Neuronal stem cell (in vitro differentiated cells): ENCODE measurements at regions not wholly inside any gene's neighbourhood (a gene's known extent, or its start where the extent isn't known, plus 50 kb on each side); places are given as distances from the start of the nearest gene placed in this dataset.

Experiments used
- DNase-seq: peaks from one replicate; pipeline ENCODE4 v3.0.0-alpha.2; 2013; ENCODE audit warnings: low spot score
- H2AFZ ChIP-seq: one replicate; pipeline ENCODE4 v1.6.1; 2013; ENCODE audit warnings: mild to moderate bottlenecking, low read length, inconsistent platforms
- H2AK5ac ChIP-seq: 2 replicates; pipeline ENCODE4 v1.6.1; 2013; ENCODE audit warnings: low read depth, mild to moderate bottlenecking, inconsistent platforms, low read length, moderate library complexity, mixed read lengths
- H2BK120ac ChIP-seq: 2 replicates; pipeline ENCODE4 v1.6.1; 2013; ENCODE audit warnings: low read depth, mild to moderate bottlenecking, inconsistent platforms, low read length, moderate library complexity, mixed read lengths
- H2BK12ac ChIP-seq: one replicate; pipeline ENCODE4 v1.6.1; 2013; ENCODE audit warnings: low read length, inconsistent platforms
- H2BK15ac ChIP-seq: 2 replicates; pipeline ENCODE4 v1.6.1; 2013; ENCODE audit warnings: mild to moderate bottlenecking, low read length, inconsistent platforms, mixed read lengths
- H2BK5ac ChIP-seq: one replicate; pipeline ENCODE4 v1.6.1; 2013; ENCODE audit warnings: inconsistent platforms, mild to moderate bottlenecking, low read length, moderate library complexity
- H3K14ac ChIP-seq: one replicate; pipeline ENCODE4 v1.6.1; 2013; ENCODE audit warnings: low read length, inconsistent platforms
- H3K18ac ChIP-seq: 2 replicates; pipeline ENCODE4 v1.6.1; 2013; ENCODE audit warnings: low read length, inconsistent platforms
- H3K23ac ChIP-seq: 2 replicates; pipeline ENCODE4 v1.6.1; 2013; ENCODE audit warnings: low read depth, mild to moderate bottlenecking, mixed read lengths, low read length, inconsistent platforms; ENCODE audit not compliant: poor library complexity
- H3K27ac ChIP-seq: replicated peaks from 3 replicates; pipeline ENCODE4 v1.5.1; 2013; ENCODE audit warnings: low read length, inconsistent platforms
- H3K27me3 ChIP-seq, 3 experiments: 2 replicates each; pipeline ENCODE4 v1.6.1; 2013; ENCODE audit warnings: low read length in 3 of 3, mild to moderate bottlenecking in 2 of 3, inconsistent platforms in 1 of 3, low read depth in 1 of 3, mixed read lengths in 1 of 3, moderate library complexity in 1 of 3; ENCODE audit not compliant: control insufficient read depth in 3 of 3, insufficient read depth in 3 of 3
- H3K36me3 ChIP-seq, 2 donors: replicated peaks in 1 of 2; 2 replicates each; pipeline ENCODE4 v1.6.1; 2013; ENCODE audit warnings: low read length in 2 of 2; ENCODE audit not compliant: control insufficient read depth in 2 of 2, insufficient read depth in 2 of 2
- H3K4ac ChIP-seq: 2 replicates; pipeline ENCODE4 v1.6.1; 2013; ENCODE audit warnings: inconsistent platforms, mild to moderate bottlenecking, low read length, moderate library complexity
- H3K4me1 ChIP-seq, 2 donors: 1 replicate in 1 of 2; 2 replicates in 1 of 2; pipeline ENCODE4 v1.6.1; 2013; ENCODE audit warnings: low read length in 2 of 2, low read depth in 1 of 2; ENCODE audit not compliant: control insufficient read depth in 2 of 2, insufficient read depth in 1 of 2
- H3K4me2 ChIP-seq: one replicate; pipeline ENCODE4 v1.6.1; 2013; ENCODE audit warnings: mild to moderate bottlenecking, low read length, inconsistent platforms; ENCODE audit not compliant: insufficient read depth, poor library complexity, severe bottlenecking
- H3K4me3 ChIP-seq, 2 donors: 2 replicates each; pipeline ENCODE4 v1.5.1; 2013; ENCODE audit warnings: low read length in 2 of 2, mild to moderate bottlenecking in 2 of 2, inconsistent platforms in 1 of 2, moderate library complexity in 1 of 2
- H3K79me1 ChIP-seq: one replicate; pipeline ENCODE4 v1.6.1; 2013; ENCODE audit warnings: low read depth, mild to moderate bottlenecking, inconsistent platforms, low read length, moderate library complexity
- H3K9ac ChIP-seq: one replicate; pipeline ENCODE4 v1.6.1; 2013; ENCODE audit warnings: mild to moderate bottlenecking, low read depth, low read length, inconsistent platforms; ENCODE audit not compliant: poor library complexity
- H3K9me3 ChIP-seq, 2 donors: replicated peaks in 1 of 2; 2 replicates each; pipeline versions ENCODE3 to v1.6.1; 2013; ENCODE audit warnings: low read length in 2 of 2, mild to moderate bottlenecking in 2 of 2, inconsistent platforms in 1 of 2, low read depth in 1 of 2, mixed read lengths in 1 of 2, moderate library complexity in 1 of 2; ENCODE audit not compliant: control insufficient read depth in 2 of 2, insufficient read depth in 1 of 2
- H4K8ac ChIP-seq: one replicate; pipeline ENCODE4 v1.6.1; 2013; ENCODE audit warnings: low read depth, mild to moderate bottlenecking, inconsistent platforms, low read length, moderate library complexity
- H4K91ac ChIP-seq: one replicate; pipeline ENCODE4 v1.6.1; 2013; ENCODE audit warnings: low read length, low read depth, mild to moderate bottlenecking, inconsistent platforms; ENCODE audit not compliant: poor library complexity
- WGBS, 2 donors: extraction: QIAGEN DNeasy Blood & Tissue Kit; methylation state at CpG; one replicate each; pipeline ENCODE4 v1.1.7; 2013; ENCODE audit warnings: missing lambda C conversion rate in 2 of 2, mixed read lengths in 1 of 2; ENCODE audit not compliant: insufficient read length in 2 of 2, insufficient replicate concordance in 1 of 2; ENCODE audit errors: extremely low coverage in 2 of 2; 5-methylcytosine and 5-hydroxymethylcytosine counted together

DNA sequence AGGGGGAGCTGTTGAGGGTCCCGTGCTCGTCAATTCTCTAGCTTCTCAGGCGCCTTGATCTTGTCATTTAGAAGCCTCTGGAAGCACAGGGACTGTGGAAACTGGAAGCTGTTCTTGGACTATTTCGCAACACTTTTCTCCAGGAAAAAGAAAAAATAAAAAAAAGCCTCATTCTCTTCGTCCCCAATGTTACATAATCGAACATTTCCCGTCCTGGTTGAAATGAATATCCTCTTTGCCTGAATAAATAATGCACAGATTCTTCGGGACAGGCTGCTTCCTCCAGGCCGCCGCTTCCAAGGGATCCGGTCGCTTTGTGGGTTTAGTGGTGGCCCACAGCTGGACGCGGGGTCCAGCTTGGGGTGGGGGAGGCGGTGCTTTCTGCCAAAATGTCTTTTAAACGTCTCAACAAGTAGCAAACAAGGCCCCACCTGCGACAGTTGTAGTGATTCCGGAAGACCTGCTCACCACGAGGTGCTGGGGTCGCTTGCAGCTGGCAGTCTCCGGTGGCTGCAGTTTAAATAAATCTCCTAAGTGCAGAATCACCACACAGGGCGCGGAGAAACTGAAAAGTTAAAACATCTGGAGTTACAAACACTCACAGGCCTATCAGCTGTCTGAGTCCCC is 125.9 kb upstream of the ESR1 start:
- no peaks in the 10 kb centered on the region for H3K9me3 ChIP-seq
- no peak overlapping the region for H3K14ac ChIP-seq

GRCh38 chr6:151682251-151682650 is 125.2 kb upstream of the ESR1 start:
- no peak overlapping the region for H2BK5ac ChIP-seq
- no peak overlapping the region for H3K4me2 ChIP-seq
- no peak for DNase-seq
- H3K9ac ChIP-seq, result no peak overlapping the region
- no peaks in the 10 kb centered on the region for H3K36me3 ChIP-seq
- no peak overlapping the region for H2BK15ac ChIP-seq
- no CpG with 5 or more reads among the region's 3 CpGs for WGBS, 2 donors
- H3K4me3 ChIP-seq, result no peak overlapping the region
- H2BK12ac ChIP-seq, result no peak overlapping the region
- H3K79me1 ChIP-seq, result no peaks in the 10 kb centered on the region
- H4K91ac ChIP-seq, result no peak overlapping the region
- H3K14ac ChIP-seq, result no peak overlapping the region
- H3K18ac ChIP-seq, result no peak overlapping the region
- no peak overlapping the region for H4K8ac ChIP-seq
- no peak overlapping the region for H3K27ac ChIP-seq
- no peak overlapping the region for H2BK120ac ChIP-seq
- H3K9me3 ChIP-seq, result no peaks in the 10 kb centered on the region
- H2AFZ ChIP-seq, result no peak overlapping the region
- no peak overlapping the region for H2AK5ac ChIP-seq
- H3K27me3 ChIP-seq, result no peaks in the 10 kb centered on the region
- no peaks in the 10 kb centered on the region for H3K4me1 ChIP-seq
- no peak overlapping the region for H3K23ac ChIP-seq
- no peak overlapping the region for H3K4ac ChIP-seq

More for the DNA sequence above, 125.9 kb upstream of the ESR1 start:
- Histone ChIP-seq H3K9ac (no peak overlapping the region), H3K23ac (no peak overlapping the region), H3K4me2 (no peak overlapping the region), H2BK12ac (no peak overlapping the region), H2AK5ac (no peak overlapping the region), H4K8ac (no peak overlapping the region), H3K4me1 (no peaks in the 10 kb centered on the region), H4K91ac (no peak overlapping the region), H3K27ac (no peak overlapping the region), H3K18ac (no peak overlapping the region), H3K36me3 (no peaks in the 10 kb centered on the region), H2BK15ac (no peak overlapping the region), H2AFZ (no peak overlapping the region), H3K4me3 (no peak overlapping the region), H2BK5ac (no peak overlapping the region), H2BK120ac (no peak overlapping the region), H3K4ac (no peak overlapping the region), H3K79me1 (no peaks in the 10 kb centered on the region), H3K27me3 (no peaks in the 10 kb centered on the region)
- WGBS, 2 donors, result no CpG with 5 or more reads among the region's 23 CpGs
- DNase-seq, result no peak

DNA sequence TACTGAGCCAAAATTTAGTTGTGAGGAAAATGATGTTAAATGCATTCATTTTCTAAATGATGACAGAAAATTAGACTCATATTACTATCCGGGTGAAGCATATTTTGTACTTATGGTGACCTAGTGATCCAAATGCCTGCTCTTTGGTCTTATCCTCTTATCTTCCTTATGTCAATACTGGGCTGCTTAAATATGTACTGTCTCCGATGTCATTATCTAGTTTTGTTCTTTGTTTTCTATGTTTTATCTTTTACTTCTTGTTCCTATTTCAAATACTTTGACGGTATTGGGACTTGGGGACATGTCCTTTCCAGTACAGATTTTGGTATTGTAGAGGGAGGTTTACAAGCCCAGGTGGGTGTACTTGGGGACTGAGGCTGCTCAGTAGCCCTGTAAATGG is 124.6 kb upstream of the ESR1 start:
- no CpG with 5 or more reads among the region's 3 CpGs for WGBS, 2 donors
- Histone ChIP-seq H2BK15ac (no peak overlapping the region), H3K27me3 (no peaks in the 10 kb centered on the region), H2BK12ac (no peak overlapping the region), H2AK5ac (no peak overlapping the region), H3K4ac (no peak overlapping the region), H3K14ac (no peak overlapping the region), H2BK5ac (no peak overlapping the region), H3K4me1 (no peaks in the 10 kb centered on the region), H3K36me3 (no peaks in the 10 kb centered on the region), H3K9me3 (no peaks in the 10 kb centered on the region), H4K8ac (no peak overlapping the region), H3K4me2 (no peak overlapping the region), H3K27ac (no peak overlapping the region), H2AFZ (no peak overlapping the region), H4K91ac (no peak overlapping the region), H3K23ac (no peak overlapping the region), H2BK120ac (no peak overlapping the region), H3K9ac (no peak overlapping the region), H3K18ac (no peak overlapping the region), H3K4me3 (no peak overlapping the region), H3K79me1 (no peaks in the 10 kb centered on the region)
- no peak for DNase-seq

DNA sequence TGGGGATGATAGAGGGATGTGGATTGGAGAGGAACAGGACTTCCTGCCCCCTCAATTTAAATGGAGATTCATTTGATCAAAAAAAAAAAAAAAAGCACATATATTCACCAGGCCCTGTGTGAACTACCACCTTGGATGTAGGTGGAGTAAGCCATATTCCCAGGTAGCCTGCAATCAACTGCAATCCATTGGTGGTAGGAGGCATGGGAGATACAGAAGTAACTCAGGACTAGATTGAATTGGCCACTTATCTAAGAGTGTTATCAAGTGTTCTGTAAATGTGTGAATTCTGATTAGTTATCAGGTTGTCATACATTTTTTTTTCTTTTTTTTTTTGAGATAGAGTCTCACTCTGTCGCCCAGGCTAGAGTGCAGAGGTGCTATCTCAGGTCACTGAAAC is 124.1 kb upstream of the ESR1 start:
- H4K91ac ChIP-seq, result no peak overlapping the region
- H3K4me2 ChIP-seq, result no peak overlapping the region
- H3K27ac ChIP-seq, result no peak overlapping the region
- H2BK5ac ChIP-seq, result no peak overlapping the region
- WGBS, 2 donors, result no CpG with 5 or more reads among the region's 1 CpG
- H3K14ac ChIP-seq, result no peak overlapping the region
- no peaks in the 10 kb centered on the region for H3K4me1 ChIP-seq
- H3K4me3 ChIP-seq, result no peak overlapping the region
- H3K4ac ChIP-seq, result no peak overlapping the region
- H3K79me1 ChIP-seq, result no peaks in the 10 kb centered on the region
- H3K18ac ChIP-seq, result no peak overlapping the region
- no peak for DNase-seq
- H3K27me3 ChIP-seq, result no peaks in the 10 kb centered on the region
- no peaks in the 10 kb centered on the region for H3K9me3 ChIP-seq
- no peak overlapping the region for H2BK12ac ChIP-seq
- H3K9ac ChIP-seq, result no peak overlapping the region
- no peak overlapping the region for H3K23ac ChIP-seq
- no peak overlapping the region for H4K8ac ChIP-seq
- H2BK15ac ChIP-seq, result no peak overlapping the region
- no peak overlapping the region for H2AFZ ChIP-seq
- H3K36me3 ChIP-seq, result no peaks in the 10 kb centered on the region
- H2BK120ac ChIP-seq, result no peak overlapping the region
- H2AK5ac ChIP-seq, result no peak overlapping the region
